ENCODE measurements at regions not wholly inside any gene's neighbourhood (a gene's known extent, or its start where the extent isn't known, plus 50 kb on each side); places are given as distances from the start of the nearest gene placed in this dataset.

DNA sequence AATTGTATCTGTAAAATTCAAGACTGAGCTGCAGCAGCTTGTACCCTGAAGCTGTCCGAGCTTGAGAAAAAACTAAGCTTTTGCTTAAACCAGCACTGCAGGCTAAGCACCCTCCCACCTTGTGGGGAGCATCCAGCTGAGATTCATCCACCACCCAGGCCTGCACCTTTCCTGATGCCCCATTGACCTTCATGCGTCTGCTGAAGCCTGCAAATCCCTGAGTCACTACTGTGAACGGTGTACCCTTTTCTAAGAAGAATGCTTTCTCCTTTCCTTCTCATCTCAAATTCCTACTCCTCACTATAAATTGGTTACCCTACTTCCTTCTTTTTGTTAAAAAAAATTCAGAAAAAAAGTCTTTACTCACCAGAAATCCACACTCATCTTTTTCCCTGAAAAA lies 90.9 kb upstream of the RGS18 start:
- no peaks in the 10 kb centered on the region for H3K79me1 ChIP-seq (ENCODE audit: low read depth in 1 of 2, low read length in 2 of 2)
- H2AFZ ChIP-seq (replicated peaks; ENCODE audit: low read length, poor library complexity), result peak overlapping the region; percentile 77
- no peak overlapping the region for H2AK5ac ChIP-seq (ENCODE audit: low read depth, low read length)
- H3K36me3 ChIP-seq (ENCODE audit: control insufficient read depth, insufficient read depth, low read length), result no peaks in the 10 kb centered on the region
- H3K23ac ChIP-seq (ENCODE audit: low read depth, low read length), result no peak overlapping the region
- CTCF ChIA-PET, result no interaction called here
- H2BK20ac ChIP-seq (ENCODE audit: low read depth, low read length), result no peak overlapping the region; the same call in 1 of the 2 replicates
- no peak overlapping the region for H2BK15ac ChIP-seq (ENCODE audit: low read depth, low read length)
- in situ Hi-C loops (cut with MboI; ENCODE audit: low sequenced_read_pairs), result no loop called here
- H2AK9ac ChIP-seq (replicated peaks; ENCODE audit: low read depth, low read length, poor library complexity), result no peak overlapping the region
- H3K9me3 ChIP-seq (ENCODE audit: control insufficient read depth, insufficient read depth, low read length), result no peaks in the 10 kb centered on the region
- no peaks in the 10 kb centered on the region for H3K27me3 ChIP-seq (ENCODE audit: control insufficient read depth, insufficient read depth, low read length)
- peak overlapping the region; percentile 4; the same call in 1 of the 2 replicates for H3K18ac ChIP-seq (ENCODE audit: low read depth, low read length)
- no peak overlapping the region for H3K4me2 ChIP-seq (ENCODE audit: low read depth, low read length)
- H4K20me1 ChIP-seq (ENCODE audit: insufficient read depth, low read length), result no peaks in the 10 kb centered on the region
- 0 out of 2 replicates have a peak overlapping the region, but pooled peaks have one; percentile 57 for H2BK120ac ChIP-seq (ENCODE audit: low read depth, low read length)
- BruUV-seq (replicated peaks), result no TSS peak
- H3K9me1 ChIP-seq (ENCODE audit: insufficient read depth, low read length), result no peaks in the 10 kb centered on the region; the same call in 1 of the 2 replicates
- no peak overlapping the region for H4K5ac ChIP-seq (ENCODE audit: low read depth, low read length)
- peak overlapping the region; percentile 39; the same call in 1 of the 2 replicates for H3K14ac ChIP-seq (replicated peaks; ENCODE audit: low read depth, low read length)
- TF ChIP-seq SMC3 (IDR thresholded peaks at IDR 0.05; ENCODE audit: low read depth, low read length) (no peak), CHD1 (IDR thresholded peaks at IDR 0.05; ENCODE audit: low read depth, low read length) (no peak)
- H3K4me3 ChIP-seq (ENCODE audit: insufficient read depth, low read depth, low read length), result no peak overlapping the region
- peaks cover 2% of the 10 kb centered on the region; the same call in 1 of the 2 replicates for H3K4me1 ChIP-seq (ENCODE audit: control insufficient read depth, insufficient read depth, low read length)
- POLR2A ChIA-PET (ENCODE audit: unreplicated experiment), result no interaction called here
- H3K27ac ChIP-seq (ENCODE audit: insufficient read depth, low read length), result no peak overlapping the region
- no peak overlapping the region for H4K8ac ChIP-seq (ENCODE audit: low read depth in 2 of 2, low read length in 2 of 2)
- intact Hi-C loops (cut with micrococcal nuclease), result no loop called here
- no peak overlapping the region for H2BK5ac ChIP-seq (ENCODE audit: low read depth, low read length, poor library complexity, severe bottlenecking)
- ATAC-seq (ENCODE audit: low read depth) (peak; percentile 14; the same call in 1 of the 2 replicates), DNase-seq (peak; percentile 49)
- no peak overlapping the region; the same call in 1 of the 2 replicates for H4K91ac ChIP-seq (ENCODE audit: insufficient read depth, low read depth, low read length)
- dilution Hi-C loops (cut with HindIII; ENCODE audit: low sequenced_read_pairs, unreplicated experiment), result no loop called here
- H3K4ac ChIP-seq (ENCODE audit: low read depth, low read length), result no peak overlapping the region
- 35% methylated on average over 2 of the region's 3 CpGs; no CpG with 5 or more reads in 1 of the 2 experiments for WGBS, 2 experiments (ENCODE audit: extremely low coverage in 2 of 2, insufficient read length in 1 of 2)
- H3K9ac ChIP-seq (ENCODE audit: low read depth, low read length), result no peak overlapping the region
- no peak overlapping the region for H3K56ac ChIP-seq (ENCODE audit: extremely low read depth, insufficient read depth, low read length)

Data from IMR-90 (cell line).